ENCODE measurements at regions not wholly inside any gene's neighbourhood (a gene's known extent, or its start where the extent isn't known, plus 50 kb on each side); places are given as distances from the start of the nearest gene placed in this dataset.
"Not testable (repeated sequence)": the region's sequence is repeated elsewhere in the genome, so short reads cannot be mapped to it uniquely, and the experiment has no call there.

- DNase-seq = no peak
These were observed 150.0 kb downstream of the NFKBIZ start for GRCh38 chr3:101999177-101999779.

- DNase-seq = no peak
These were observed 151.4 kb downstream of the NFKBIZ start for GRCh38 chr3:102000620-102001209.

GRCh38 chr3:102002056-102002455 lies 152.7 kb downstream of the NFKBIZ start:
- no peak for DNase-seq

- DNase-seq = no peak
These were observed 155.2 kb downstream of the NFKBIZ start for GRCh38 chr3:102004561-102004960.

- DNase-seq = no peak
These were observed 156.2 kb downstream of the NFKBIZ start for GRCh38 chr3:102005551-102005950.

- no peak for DNase-seq
These were observed 157.6 kb downstream of the NFKBIZ start for GRCh38 chr3:102006812-102007485.

GRCh38 chr3:102008436-102008835 lies 159.1 kb downstream of the NFKBIZ start:
- not testable (repeated sequence) for DNase-seq

- no peak for DNase-seq
These were observed 167.1 kb downstream of the NFKBIZ start for GRCh38 chr3:102016417-102016816.

GRCh38 chr3:102017784-102018183 lies 168.5 kb downstream of the NFKBIZ start:
- no peak for DNase-seq

GRCh38 chr3:102018551-102018950 lies 169.2 kb downstream of the NFKBIZ start:
- no peak for DNase-seq

GRCh38 chr3:102020735-102021134 lies 171.4 kb downstream of the NFKBIZ start:
- DNase-seq = no peak

- no peak for DNase-seq
These were observed 175.1 kb downstream of the NFKBIZ start for GRCh38 chr3:102024270-102024904.

GRCh38 chr3:102025606-102026270 lies 176.4 kb downstream of the NFKBIZ start:
- DNase-seq = no peak

- DNase-seq = no peak
These were observed 177.3 kb downstream of the NFKBIZ start for GRCh38 chr3:102026656-102027055.

- no peak for DNase-seq
These were observed 181.3 kb downstream of the NFKBIZ start for GRCh38 chr3:102030661-102031060.

GRCh38 chr3:102031834-102032233 lies 182.5 kb downstream of the NFKBIZ start:
- DNase-seq = no peak

GRCh38 chr3:102032491-102033383 lies 183.4 kb downstream of the NFKBIZ start:
- DNase-seq = no peak

- no peak for DNase-seq
These were observed 185.5 kb downstream of the NFKBIZ start for GRCh38 chr3:102034639-102035451.

GRCh38 chr3:102036017-102036416 lies 186.7 kb downstream of the NFKBIZ start:
- no peak for DNase-seq

GRCh38 chr3:102036472-102036871 lies 187.2 kb downstream of the NFKBIZ start:
- DNase-seq = no peak

GRCh38 chr3:102037209-102037608 lies 187.9 kb downstream of the NFKBIZ start:
- DNase-seq = no peak

Measured in activated naive CD4-positive, alpha-beta T cell (primary cell).